ENCODE measurements at regions not wholly inside any gene's neighbourhood (a gene's known extent, or its start where the extent isn't known, plus 50 kb on each side); places are given as distances from the start of the nearest gene placed in this dataset.

- TF ChIP-seq CTCF (IDR thresholded peaks at IDR 0.05), result no peak
- no peak for TF ChIP-seq POLR2A (IDR thresholded peaks at IDR 0.05)
Measured at GRCh38 chr7:25611196-25611595, 382.9 kb upstream of the NPVF start.

Measured in testis (tissue), 2 donors.